RWPE1 (cell line): ENCODE measurements at regions not wholly inside any gene's neighbourhood (a gene's known extent, or its start where the extent isn't known, plus 50 kb on each side); places are given as distances from the start of the nearest gene placed in this dataset.

ENCODE experiments used
- CTCF ChIA-PET: fragments of 350-600 bp; sonication (Branson Sonifier 250); formaldehyde crosslinking; extraction: SDS; loops from one replicate; lab custom pipeline; 2021; lab: Yijun Ruan, JAX
- POLR2A ChIA-PET: fragments of 400-600 bp; formaldehyde crosslinking; extraction: SDS; loops from one replicate; lab custom pipeline; 2020; ENCODE audit warnings: antibody characterized with exemption; ENCODE audit not compliant: low non-redundant PET; lab: Yijun Ruan, JAX
- DNase-seq: peaks from one replicate; pipeline ENCODE4 v3.0.0; 2012; ENCODE audit warnings: low spot score
- H3K27ac ChIP-seq: fragments of 450-650 bp; 2 replicates; pipeline ENCODE4 v1.5.1; 2017
- CTCF ChIP-seq: fragments of 450-650 bp; conservative IDR thresholded peaks from 2 replicates; pipeline ENCODE4 v1.5.1; 2017; ENCODE audit warnings: low read depth, mild to moderate bottlenecking

- POLR2A ChIA-PET = no interaction called here
- CTCF ChIA-PET = interaction anchor here (0.6 kb wide), 1 partner anchor 15 kb away, joined by 5 read pairs; no protein-coding TSS in a partner anchor
- no peak for DNase-seq
- no peak overlapping the region for H3K27ac ChIP-seq
- no peak for TF ChIP-seq CTCF
Observed at GRCh38 chr1:189175889-189176288, 1301.8 kb downstream of the BRINP3 start.

GRCh38 chr1:189180057-189180456 lies 1297.6 kb downstream of the BRINP3 start:
- no peak overlapping the region for H3K27ac ChIP-seq
- POLR2A ChIA-PET = no interaction called here
- CTCF ChIA-PET = no interaction called here
- TF ChIP-seq CTCF = no peak
- no peak for DNase-seq

- POLR2A ChIA-PET = no interaction called here
- no peak overlapping the region for H3K27ac ChIP-seq
- no peak for DNase-seq
- CTCF ChIA-PET = no interaction called here
- TF ChIP-seq CTCF = no peak
Observed at GRCh38 chr1:189185097-189185496, 1292.6 kb downstream of the BRINP3 start.

GRCh38 chr1:189192741-189193520 lies 1284.7 kb downstream of the BRINP3 start:
- TF ChIP-seq CTCF = no peak
- CTCF ChIA-PET = no interaction called here
- POLR2A ChIA-PET = no interaction called here
- no peak for DNase-seq
- H3K27ac ChIP-seq = no peak overlapping the region

GRCh38 chr1:189205863-189206262 lies 1271.8 kb downstream of the BRINP3 start:
- TF ChIP-seq CTCF = no peak
- H3K27ac ChIP-seq = no peak overlapping the region
- ChIA-PET CTCF (interaction anchor here (0.9 kb wide), 1 partner anchor 9 kb away, joined by 3 read pairs; no protein-coding TSS in a partner anchor), POLR2A (no interaction called here)
- DNase-seq = no peak

- no peak for DNase-seq
- POLR2A ChIA-PET = no interaction called here
- no peak overlapping the region for H3K27ac ChIP-seq
- CTCF ChIA-PET = interaction anchor here (0.7 to 0.9 kb wide), 2 partner anchors 8 to 219 kb away, joined by 3 to 4 read pairs; no protein-coding TSS in a partner anchor
- no peak for TF ChIP-seq CTCF
Observed at GRCh38 chr1:189206617-189207016, 1271.0 kb downstream of the BRINP3 start.
